Ovary (tissue), 3 donors: ENCODE measurements at regions not wholly inside any gene's neighbourhood (a gene's known extent, or its start where the extent isn't known, plus 50 kb on each side); places are given as distances from the start of the nearest gene placed in this dataset.

ENCODE experiments used
- EP300 ChIP-seq: sonication (generic); formaldehyde crosslinking; IDR thresholded peaks from one replicate; pipeline ENCODE4 v1.6.1; 2017; ENCODE audit warnings: antibody characterized with exemption
- TF ChIP-seq, protein P1 (sequence below), 3 donors: fragments of 450-650 bp in 2 of 3; fragments of 200-600 bp in 1 of 3; IDR thresholded peaks; one replicate each; pipeline versions ENCODE4 v1.5.1 to v1.8.0; 2016 to 2022; ENCODE audit warnings: antibody characterized with exemption in 3 of 3, mild to moderate bottlenecking in 1 of 3
- donor health status: DM: no; HTN: no; CAD: no.

DNA sequence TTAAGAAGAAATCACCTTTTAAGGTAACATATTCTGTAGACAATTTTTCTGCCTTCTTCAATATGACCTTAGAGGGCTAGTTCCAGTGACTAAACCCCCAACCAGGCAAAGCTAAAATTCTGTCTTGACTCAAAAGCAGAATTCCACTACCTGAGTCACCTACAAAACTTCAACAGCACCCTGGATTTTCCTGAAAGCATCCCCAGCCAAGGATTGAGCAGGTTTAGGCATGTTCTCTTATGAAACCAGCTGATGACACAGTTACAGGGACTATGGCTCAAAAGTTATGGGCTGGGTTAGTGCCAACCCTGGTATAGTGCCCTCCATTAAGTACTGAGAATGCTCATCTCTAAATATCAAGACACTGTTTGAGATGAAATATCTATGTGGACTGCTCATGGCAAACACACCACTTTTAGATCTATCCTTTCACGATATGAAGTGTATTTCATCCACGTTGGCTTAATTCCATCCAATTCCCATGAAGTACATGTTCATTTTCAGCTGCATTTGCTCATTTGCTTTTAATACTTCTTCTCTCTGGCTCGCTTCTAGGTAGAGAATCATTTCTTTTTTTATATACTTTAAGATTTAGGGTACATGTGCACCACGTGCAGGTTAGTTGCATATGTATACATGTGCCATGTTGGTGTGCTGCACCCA, 53.6 kb upstream of the TNFAIP3 start:
- TF ChIP-seq, protein P1, sequence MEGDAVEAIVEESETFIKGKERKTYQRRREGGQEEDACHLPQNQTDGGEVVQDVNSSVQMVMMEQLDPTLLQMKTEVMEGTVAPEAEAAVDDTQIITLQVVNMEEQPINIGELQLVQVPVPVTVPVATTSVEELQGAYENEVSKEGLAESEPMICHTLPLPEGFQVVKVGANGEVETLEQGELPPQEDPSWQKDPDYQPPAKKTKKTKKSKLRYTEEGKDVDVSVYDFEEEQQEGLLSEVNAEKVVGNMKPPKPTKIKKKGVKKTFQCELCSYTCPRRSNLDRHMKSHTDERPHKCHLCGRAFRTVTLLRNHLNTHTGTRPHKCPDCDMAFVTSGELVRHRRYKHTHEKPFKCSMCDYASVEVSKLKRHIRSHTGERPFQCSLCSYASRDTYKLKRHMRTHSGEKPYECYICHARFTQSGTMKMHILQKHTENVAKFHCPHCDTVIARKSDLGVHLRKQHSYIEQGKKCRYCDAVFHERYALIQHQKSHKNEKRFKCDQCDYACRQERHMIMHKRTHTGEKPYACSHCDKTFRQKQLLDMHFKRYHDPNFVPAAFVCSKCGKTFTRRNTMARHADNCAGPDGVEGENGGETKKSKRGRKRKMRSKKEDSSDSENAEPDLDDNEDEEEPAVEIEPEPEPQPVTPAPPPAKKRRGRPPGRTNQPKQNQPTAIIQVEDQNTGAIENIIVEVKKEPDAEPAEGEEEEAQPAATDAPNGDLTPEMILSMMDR (IDR thresholded peaks at IDR 0.05) = no peak
- no peak for TF ChIP-seq EP300
